ENCODE measurements at regions not wholly inside any gene's neighbourhood (a gene's known extent, or its start where the extent isn't known, plus 50 kb on each side); places are given as distances from the start of the nearest gene placed in this dataset.

- ChIA-PET POLR2A (no interaction called here), CTCF (no interaction called here)
- Histone ChIP-seq H3K27me3 (ENCODE audit: control insufficient read depth in 1 of 2, insufficient read depth in 2 of 2, low read length in 2 of 2) (no peaks in the 10 kb centered on the region), H3K9me3 (ENCODE audit: control insufficient read depth in 1 of 2, insufficient read depth in 1 of 2, low read length in 2 of 2) (no peaks in the 10 kb centered on the region), H3K4me1 (ENCODE audit: insufficient read depth, low read length) (no peaks in the 10 kb centered on the region), H3K36me3 (ENCODE audit: insufficient read depth, low read length) (no peaks in the 10 kb centered on the region), H3K27ac (ENCODE audit: low read depth in 1 of 2, low read length in 2 of 2) (no peak overlapping the region), H3K4me3 (ENCODE audit: low read length) (no peak overlapping the region)
- no peaks in the 10 kb centered on the region for H3K36me3 Mint-ChIP-seq (ENCODE audit: low read depth)
- H3K4me1 Mint-ChIP-seq (ENCODE audit: low read depth) = no peaks in the 10 kb centered on the region
- no peak overlapping the region for H3K27ac Mint-ChIP-seq
- no peak for ATAC-seq (ENCODE audit: poor library complexity)
- no peak for TF ChIP-seq CTCF (IDR thresholded peaks at IDR 0.05)
- peaks cover 2% of the 10 kb centered on the region for H3K9me3 Mint-ChIP-seq
- no peak for DNase-seq
- intact Hi-C loops (cut with DNase I, micrococcal nuclease) = no loop called here
- H3K4me3 Mint-ChIP-seq = no peak overlapping the region
- H3K27me3 Mint-ChIP-seq = no peaks in the 10 kb centered on the region
Observed at GRCh38 chr3:161950318-161950868, 453.8 kb downstream of the OTOL1 start.

GRCh38 chr3:161957467-161957866 is 460.9 kb downstream of the OTOL1 start:
- no peaks in the 10 kb centered on the region for H3K4me1 ChIP-seq (ENCODE audit: insufficient read depth, low read length)
- TF ChIP-seq CTCF (IDR thresholded peaks at IDR 0.05) = no peak
- H3K36me3 ChIP-seq (ENCODE audit: insufficient read depth, low read length) = no peaks in the 10 kb centered on the region
- ChIA-PET POLR2A (no interaction called here), CTCF (no interaction called here)
- Mint-ChIP-seq H3K27ac (no peak overlapping the region), H3K36me3 (ENCODE audit: low read depth) (no peaks in the 10 kb centered on the region), H3K4me1 (ENCODE audit: low read depth) (no peaks in the 10 kb centered on the region), H3K27me3 (no peaks in the 10 kb centered on the region), H3K4me3 (no peak overlapping the region), H3K9me3 (peaks cover 2% of the 10 kb centered on the region)
- no peaks in the 10 kb centered on the region for H3K9me3 ChIP-seq (ENCODE audit: control insufficient read depth in 1 of 2, insufficient read depth in 1 of 2, low read length in 2 of 2)
- no peak for DNase-seq
- H3K27ac ChIP-seq (ENCODE audit: low read depth in 1 of 2, low read length in 2 of 2) = no peak overlapping the region
- no peak for ATAC-seq (ENCODE audit: poor library complexity)
- no peaks in the 10 kb centered on the region for H3K27me3 ChIP-seq (ENCODE audit: control insufficient read depth in 1 of 2, insufficient read depth in 2 of 2, low read length in 2 of 2)
- H3K4me3 ChIP-seq (ENCODE audit: low read length) = no peak overlapping the region
- intact Hi-C loops (cut with DNase I, micrococcal nuclease) = no loop called here

- Histone ChIP-seq H3K9me3 (ENCODE audit: control insufficient read depth in 1 of 2, insufficient read depth in 1 of 2, low read length in 2 of 2) (peaks cover 0 to 5% of the 10 kb centered on the region in 2 experiments), H3K4me1 (ENCODE audit: insufficient read depth, low read length) (no peaks in the 10 kb centered on the region), H3K4me3 (ENCODE audit: low read length) (no peak overlapping the region), H3K27ac (ENCODE audit: low read depth in 1 of 2, low read length in 2 of 2) (no peak overlapping the region), H3K27me3 (ENCODE audit: control insufficient read depth in 1 of 2, insufficient read depth in 2 of 2, low read length in 2 of 2) (no peaks in the 10 kb centered on the region), H3K36me3 (ENCODE audit: insufficient read depth, low read length) (no peaks in the 10 kb centered on the region)
- intact Hi-C loops (cut with DNase I, micrococcal nuclease) = no loop called here
- Mint-ChIP-seq H3K4me3 (no peak overlapping the region), H3K4me1 (ENCODE audit: low read depth) (no peaks in the 10 kb centered on the region), H3K27me3 (no peaks in the 10 kb centered on the region), H3K27ac (no peak overlapping the region), H3K9me3 (peaks cover 8% of the 10 kb centered on the region), H3K36me3 (ENCODE audit: low read depth) (no peaks in the 10 kb centered on the region)
- DNase-seq (no peak), ATAC-seq (ENCODE audit: poor library complexity) (no peak)
- POLR2A ChIA-PET = no interaction called here
- CTCF ChIA-PET = no interaction called here
- no peak for TF ChIP-seq CTCF (IDR thresholded peaks at IDR 0.05)
Observed at GRCh38 chr3:161964857-161965256, 468.2 kb downstream of the OTOL1 start.

Data from CD4-positive, alpha-beta T cell (primary cell).